Endothelial cell of umbilical vein (primary cell): ENCODE measurements at regions not wholly inside any gene's neighbourhood (a gene's known extent, or its start where the extent isn't known, plus 50 kb on each side); places are given as distances from the start of the nearest gene placed in this dataset.

ENCODE experiments used
- BruUV-seq: library from RNA; stranded (reverse); fragments of 400-500 nt; replicated peaks from 2 replicates; lab custom pipeline; 2021; lab: Mats Ljungman, UMichigan
- CTCF ChIA-PET: fragments of 300-600, 350-600 bp; sonication (Branson Sonifier 250); formaldehyde crosslinking; loops from one replicate; lab custom pipeline; 2021; ENCODE audit warnings: antibody characterized with exemption, inconsistent platforms; lab: Charles Lee
- POLR2A ChIA-PET: fragments of 300-600, 350-600 bp; sonication (Branson Sonifier 250); formaldehyde crosslinking; loops from one replicate; lab custom pipeline; 2021; ENCODE audit warnings: antibody characterized with exemption, inconsistent platforms; lab: Charles Lee
- DNase-seq: peaks from one replicate; pipeline ENCODE4 v3.0.0-alpha.2; 2011; ENCODE audit warnings: low read depth, low spot score
- FAIRE-seq: peaks from 2 replicates; lab custom pipeline; 2011; peaks lifted over from hg19 to GRCh38; lab: Jason Lieb, UNC
- H2AFZ ChIP-seq: 2 replicates; pipeline ENCODE4 v1.6.0; 2012; ENCODE audit warnings: low read depth, low read length, control low read depth, inconsistent platforms
- H3K27ac ChIP-seq: 2 replicates; pipeline ENCODE4 v1.5.1; 2011; ENCODE audit warnings: low read depth, mild to moderate bottlenecking, control low read depth, low read length, moderate library complexity; ENCODE audit not compliant: insufficient read depth
- H3K27me3 ChIP-seq, 2 experiments: 2 replicates each; pipeline versions ENCODE4 v1.6.0 to v1.6.1; 2011; ENCODE audit warnings: low read length in 2 of 2, mixed read lengths in 1 of 2; ENCODE audit not compliant: control insufficient read depth in 2 of 2, insufficient read depth in 2 of 2
- H3K36me3 ChIP-seq, 2 experiments: 2 replicates in 1 of 2; 3 replicates in 1 of 2; pipeline ENCODE4 v1.5.1; 2011; ENCODE audit warnings: low read length in 2 of 2, mild to moderate bottlenecking in 1 of 2, moderate library complexity in 1 of 2; ENCODE audit not compliant: control insufficient read depth in 2 of 2, insufficient read depth in 2 of 2; ENCODE audit errors: extremely low read depth in 1 of 2
- H3K4me1 ChIP-seq: 3 replicates; pipeline ENCODE4 v1.5.1; 2011; ENCODE audit warnings: mild to moderate bottlenecking, low read length; ENCODE audit not compliant: control insufficient read depth, insufficient read depth; ENCODE audit errors: extremely low read depth
- H3K4me2 ChIP-seq: 2 replicates; pipeline ENCODE4 v1.6.1; 2011; ENCODE audit warnings: low read length, control low read depth, mixed read lengths; ENCODE audit not compliant: insufficient read depth
- H3K4me3 ChIP-seq, 3 experiments: fragments of 200-600 bp in 1 of 3; sonication (generic), shearing (Covaris generic) in 1 of 3; replicated peaks in 1 of 3; 2 replicates each; pipeline ENCODE4 v1.5.1; 2011 to 2016; ENCODE audit warnings: control low read depth in 3 of 3, low read length in 3 of 3, mild to moderate bottlenecking in 2 of 3, inconsistent platforms in 1 of 3, low read depth in 1 of 3, moderate library complexity in 1 of 3; ENCODE audit not compliant: insufficient read depth in 1 of 3
- H3K79me2 ChIP-seq: 2 replicates; pipeline ENCODE4 v1.6.0; 2012; ENCODE audit warnings: low read length, inconsistent platforms; ENCODE audit not compliant: control insufficient read depth, insufficient read depth
- H3K9ac ChIP-seq: replicated peaks from 2 replicates; pipeline ENCODE3; 2011; ENCODE audit warnings: low read length, control low read depth; ENCODE audit not compliant: insufficient read depth; ENCODE audit errors: extremely low read depth
- H3K9me1 ChIP-seq: replicated peaks from 3 replicates; pipeline ENCODE4 v1.6.0; 2011; ENCODE audit warnings: mild to moderate bottlenecking, low read length; ENCODE audit not compliant: control insufficient read depth, insufficient read depth; ENCODE audit errors: extremely low read depth
- H3K9me3 ChIP-seq: replicated peaks from 2 replicates; pipeline ENCODE4 v1.5.1; 2012; ENCODE audit warnings: low read length, inconsistent platforms; ENCODE audit not compliant: control insufficient read depth, insufficient read depth
- H4K20me1 ChIP-seq: replicated peaks from 2 replicates; pipeline ENCODE3; 2011; ENCODE audit warnings: mild to moderate bottlenecking, low read length; ENCODE audit not compliant: control insufficient read depth, insufficient read depth; ENCODE audit errors: extremely low read depth
- CTCF ChIP-seq, 2 donors: IDR thresholded peaks; 1 replicate in 1 of 2; 2 replicates in 1 of 2; pipeline ENCODE4 v1.5.1; 2011; ENCODE audit warnings: low read length in 2 of 2, mild to moderate bottlenecking in 2 of 2, moderate library complexity in 2 of 2, control low read depth in 1 of 2, inconsistent platforms in 1 of 2, low read depth in 1 of 2; ENCODE audit not compliant: insufficient read depth in 1 of 2; ENCODE audit errors: extremely low read depth in 1 of 2
- EZH2 ChIP-seq: IDR thresholded peaks from 2 replicates; pipeline ENCODE4 v1.6.1; 2012; ENCODE audit warnings: borderline replicate concordance, low read depth, mild to moderate bottlenecking, moderate library complexity, low read length, inconsistent platforms; ENCODE audit not compliant: severe bottlenecking
- FOS ChIP-seq: IDR thresholded peaks from 2 replicates; pipeline ENCODE4 v1.6.1; 2011; ENCODE audit warnings: mild to moderate bottlenecking, low read length, moderate library complexity, borderline replicate concordance; ENCODE audit not compliant: insufficient read depth
- GATA2 ChIP-seq: IDR thresholded peaks from 2 replicates; pipeline ENCODE4 v1.7.0; 2011; ENCODE audit warnings: low read depth, mild to moderate bottlenecking, moderate library complexity, mixed read lengths, low read length; ENCODE audit not compliant: insufficient read length, insufficient read depth
- JUN ChIP-seq: IDR thresholded peaks from 2 replicates; pipeline ENCODE4 v1.6.1; 2011; ENCODE audit warnings: borderline replicate concordance, low read depth; ENCODE audit not compliant: insufficient read length, insufficient read depth
- MYC ChIP-seq: IDR thresholded peaks from one replicate; pipeline ENCODE4 v1.6.1; 2011; ENCODE audit warnings: mild to moderate bottlenecking, low read depth, low read length
- POLR2A ChIP-seq: IDR thresholded peaks from 2 replicates; pipeline ENCODE4 v1.6.1; 2012; ENCODE audit warnings: low read depth, mild to moderate bottlenecking, control low read depth, low read length
- POLR2AphosphoS5 ChIP-seq: IDR thresholded peaks from 2 replicates; pipeline ENCODE4 v1.6.1; 2012; ENCODE audit warnings: low read depth, mild to moderate bottlenecking, control low read depth, low read length, moderate library complexity; ENCODE audit not compliant: insufficient read depth
- dilution Hi-C: fragments of 300-500 bp; cut with MboI; formaldehyde crosslinking; loops from one replicate; pipeline ENCODE4 v1.15.0; 2019; ENCODE audit warnings: low sequenced_read_pairs; ENCODE audit not compliant: extremely low pct_ligation_motif_present
- intact Hi-C: fragments of 100-400 bp; cut with micrococcal nuclease; formaldehyde crosslinking; loops from one replicate; pipeline ENCODE4 v1.10.0; 2022
- TF ChIP-seq, protein P1 (sequence below): IDR thresholded peaks from 2 replicates; pipeline ENCODE4 v1.6.1; 2011; ENCODE audit not compliant: insufficient read depth, insufficient read length

- H4K20me1 ChIP-seq, result no peaks in the 10 kb centered on the region
- FAIRE-seq, result no peak
- no peak overlapping the region for H3K4me2 ChIP-seq
- H3K9me1 ChIP-seq, result no peaks in the 10 kb centered on the region
- POLR2A ChIA-PET, result no interaction called here
- dilution Hi-C loops (no loop called here), intact Hi-C loops (no loop called here)
- TF ChIP-seq CTCF (IDR thresholded peaks at IDR 0.05; ENCODE audit: extremely low read depth in 1 of 2, insufficient read depth in 1 of 2, low read depth in 1 of 2, low read length in 2 of 2) (no peak), FOS (no peak), JUN (no peak), POLR2A (no peak), MYC (no peak), GATA2 (no peak), EZH2 (no peak), POLR2AphosphoS5 (no peak)
- TF ChIP-seq, protein P1, sequence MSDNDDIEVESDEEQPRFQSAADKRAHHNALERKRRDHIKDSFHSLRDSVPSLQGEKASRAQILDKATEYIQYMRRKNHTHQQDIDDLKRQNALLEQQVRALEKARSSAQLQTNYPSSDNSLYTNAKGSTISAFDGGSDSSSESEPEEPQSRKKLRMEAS, result no peak
- peaks cover 5% of the 10 kb centered on the region for H3K9me3 ChIP-seq
- H3K27me3 ChIP-seq, result no peaks in the 10 kb centered on the region
- CTCF ChIA-PET, result no interaction called here
- no peak overlapping the region for H2AFZ ChIP-seq
- no peaks in the 10 kb centered on the region for H3K36me3 ChIP-seq
- DNase-seq, result no peak
- no peaks in the 10 kb centered on the region for H3K79me2 ChIP-seq
- no peaks in the 10 kb centered on the region for H3K4me1 ChIP-seq
- H3K4me3 ChIP-seq, result no peak overlapping the region
- no peak overlapping the region for H3K9ac ChIP-seq
- H3K27ac ChIP-seq, result no peak overlapping the region
- BruUV-seq, result no TSS peak
Measured at GRCh38 chr17:74110467-74110866, 93.0 kb upstream of the RPL38 start.
